ENCODE measurements at regions not wholly inside any gene's neighbourhood (a gene's known extent, or its start where the extent isn't known, plus 50 kb on each side); places are given as distances from the start of the nearest gene placed in this dataset.

DNA sequence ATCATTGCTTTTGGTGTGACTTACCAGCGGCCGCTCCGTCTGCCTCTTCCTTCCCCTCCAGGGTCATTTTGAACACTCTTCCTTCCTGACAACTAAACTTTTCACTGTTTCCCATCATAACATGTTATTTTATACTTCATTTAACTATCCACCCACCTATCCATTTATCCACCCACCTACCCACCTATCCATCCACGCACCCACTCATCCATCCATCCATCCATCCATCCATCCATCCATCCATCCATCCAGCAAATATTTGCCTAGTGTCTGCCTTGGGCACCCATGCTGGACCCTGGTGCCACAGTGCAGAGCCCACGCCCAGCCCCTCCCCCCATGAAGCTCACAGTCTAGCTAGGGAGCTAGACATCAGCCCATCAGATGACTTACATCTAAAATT, 254.9 kb downstream of the TLE3 start:
- DNase-seq (ENCODE audit: low read depth in 2 of 2): no peak

DNA sequence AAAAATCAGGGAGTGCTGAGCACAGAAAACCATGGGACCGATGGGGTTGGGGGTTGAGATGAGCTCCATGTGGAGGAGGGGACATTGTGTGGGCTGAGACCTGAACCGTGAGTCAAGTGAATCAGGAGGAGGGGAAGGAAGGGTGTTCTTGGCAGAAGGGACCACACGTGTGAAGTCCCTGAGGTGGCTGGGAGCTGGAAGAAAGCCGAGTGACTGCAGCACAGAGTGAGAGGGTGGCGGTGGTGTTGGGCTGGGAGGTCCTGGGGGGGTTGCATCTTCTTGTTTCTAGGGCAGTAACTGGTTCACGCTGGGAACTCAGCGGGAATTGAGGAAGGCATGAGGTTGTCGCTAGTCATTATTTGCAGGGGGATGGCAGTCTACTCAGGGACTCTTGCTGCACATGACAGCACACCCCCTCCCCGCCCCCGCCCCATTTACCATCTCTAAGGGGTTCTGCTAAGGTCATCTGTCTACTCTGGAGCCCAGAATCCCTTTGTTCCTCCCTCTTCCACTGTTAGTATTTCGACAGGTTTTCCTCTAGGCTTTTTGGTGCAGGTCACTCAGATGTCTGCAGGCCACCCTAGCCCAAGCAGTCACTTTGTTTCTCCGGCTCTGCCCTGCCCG, 254.3 kb downstream of the TLE3 start:
- no peak for DNase-seq (ENCODE audit: low read depth in 2 of 2)

DNA sequence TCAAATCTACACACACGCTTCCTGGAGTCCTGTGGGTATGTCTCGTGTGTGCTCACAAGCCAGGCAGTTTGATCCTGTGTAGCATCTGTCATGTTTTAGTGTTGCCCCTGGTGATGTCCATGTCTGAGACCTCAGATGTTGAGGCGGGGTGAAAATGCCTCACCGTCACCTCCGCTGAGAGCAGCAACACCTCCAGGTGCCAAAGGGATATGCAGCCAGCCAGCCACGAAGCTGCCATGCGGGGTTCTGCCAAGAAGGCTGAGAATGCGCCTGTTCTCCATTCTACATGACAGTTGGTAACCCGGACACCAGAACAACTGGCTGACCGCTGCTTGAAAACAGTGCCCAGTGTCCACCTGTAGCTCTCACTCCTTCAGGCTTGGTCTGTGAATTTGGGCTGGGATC, 253.8 kb downstream of the TLE3 start:
- no peak for DNase-seq (ENCODE audit: low read depth in 2 of 2)

DNA sequence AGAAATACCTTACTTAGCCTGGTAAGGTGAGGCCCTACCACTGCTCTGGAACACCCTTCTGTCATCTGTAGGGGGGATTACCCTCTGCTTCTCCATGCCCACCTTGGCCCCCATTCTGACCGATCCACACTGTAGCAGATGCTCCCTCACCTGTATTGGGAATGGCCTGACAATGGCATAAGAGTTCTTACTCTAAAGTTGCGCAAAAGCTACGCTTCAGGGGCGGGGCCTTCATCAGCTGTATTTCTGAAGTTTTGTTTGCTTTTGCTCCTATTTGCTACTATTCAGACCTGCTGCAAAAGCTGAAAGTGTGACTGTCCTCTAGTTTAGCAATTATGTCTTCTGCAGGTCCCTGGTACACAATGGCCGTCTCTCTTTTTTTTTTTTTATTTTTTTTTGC, 252.6 kb downstream of the TLE3 start:
- no peak for DNase-seq (ENCODE audit: low read depth in 2 of 2)

DNA sequence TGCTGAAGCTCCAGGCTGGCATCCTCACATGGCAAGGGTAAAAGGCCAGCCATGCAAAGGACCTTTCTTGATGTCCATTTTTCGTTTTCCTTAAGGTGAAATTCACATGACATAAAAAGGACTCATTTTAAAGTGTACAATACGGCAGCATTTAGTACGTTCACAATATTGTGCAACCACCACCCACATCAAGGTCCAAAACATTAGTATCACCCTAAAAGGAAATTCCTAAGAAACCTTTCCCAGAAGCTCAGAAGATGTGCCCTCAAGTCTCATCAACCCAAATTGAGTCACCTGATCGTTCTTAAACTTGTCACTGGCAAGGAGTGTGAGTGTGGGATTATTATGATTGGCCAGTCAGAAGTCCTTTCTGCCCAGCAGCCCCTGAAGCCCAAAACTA, 250.1 kb downstream of the TLE3 start:
- DNase-seq (ENCODE audit: low read depth in 2 of 2): no peak

DNA sequence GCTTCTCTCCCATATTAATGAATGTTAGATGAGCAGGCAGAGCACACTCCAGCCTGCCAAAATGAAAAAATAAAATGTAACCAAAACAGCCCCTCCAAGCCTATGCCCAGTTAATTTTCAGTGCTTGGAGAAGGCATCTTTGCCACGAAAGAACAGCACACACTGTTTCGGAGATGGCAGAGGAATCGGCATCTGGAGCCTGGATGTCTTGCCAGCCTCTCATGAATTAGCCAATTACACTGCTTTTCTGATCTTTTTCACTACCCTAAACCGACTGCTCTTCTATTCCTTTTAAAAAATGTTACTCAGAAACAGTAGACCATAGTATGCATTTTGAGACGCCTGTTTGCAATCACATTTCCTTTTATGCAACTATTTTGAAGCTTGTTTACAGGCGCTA, 249.6 kb downstream of the TLE3 start:
- no peak for DNase-seq (ENCODE audit: low read depth in 2 of 2)

DNA sequence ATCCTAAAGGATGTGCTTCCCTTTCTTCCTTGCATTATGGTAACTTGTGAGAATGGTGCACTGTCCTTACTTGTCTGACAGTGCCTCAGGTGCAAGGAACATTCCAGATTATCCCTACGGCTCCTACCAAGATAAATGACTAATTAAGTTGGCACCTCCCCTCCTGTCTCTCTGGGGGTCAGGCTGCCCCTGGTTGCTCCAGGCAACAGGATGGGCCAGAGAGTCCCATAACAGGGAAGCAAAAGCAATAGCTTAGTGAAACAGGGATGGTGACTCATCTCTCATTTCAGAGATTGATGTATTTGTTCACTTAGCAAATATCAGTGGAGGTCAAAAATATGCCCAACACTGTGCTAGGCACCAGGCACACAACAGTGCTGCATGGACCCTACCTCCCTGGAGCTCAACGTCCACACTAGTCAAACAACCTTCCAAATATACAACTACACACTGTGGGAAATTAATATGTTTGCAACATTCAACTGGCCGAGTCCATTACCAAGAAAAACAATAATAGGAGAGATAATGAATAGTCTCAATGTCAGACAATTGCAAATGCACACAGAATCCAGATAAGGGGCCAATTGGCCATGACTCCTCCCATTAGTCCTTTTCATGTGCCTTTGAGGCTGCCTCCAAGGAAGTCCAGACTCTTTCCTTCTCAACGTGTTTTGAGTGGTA, 249.0 kb downstream of the TLE3 start:
- DNase-seq (ENCODE audit: low read depth in 2 of 2): no peak

DNA sequence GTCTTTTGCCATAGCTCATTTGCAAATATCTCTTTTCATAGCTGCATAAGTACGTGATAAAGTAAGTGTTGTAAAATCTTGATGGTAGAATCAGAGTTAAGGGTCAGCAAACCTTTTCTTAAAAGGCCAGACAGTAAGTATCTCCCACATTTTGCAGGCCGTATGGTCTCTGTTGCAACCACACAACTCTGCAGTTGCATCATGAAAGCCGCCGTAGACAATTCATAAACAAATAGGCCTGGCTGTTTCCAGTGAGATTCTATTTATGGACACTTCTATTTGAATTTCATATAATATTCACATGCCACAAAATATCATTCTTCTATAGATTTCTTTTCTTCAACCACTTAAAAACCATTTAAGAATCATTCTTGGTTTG, 248.5 kb downstream of the TLE3 start:
- DNase-seq (ENCODE audit: low read depth in 2 of 2): no peak

DNA sequence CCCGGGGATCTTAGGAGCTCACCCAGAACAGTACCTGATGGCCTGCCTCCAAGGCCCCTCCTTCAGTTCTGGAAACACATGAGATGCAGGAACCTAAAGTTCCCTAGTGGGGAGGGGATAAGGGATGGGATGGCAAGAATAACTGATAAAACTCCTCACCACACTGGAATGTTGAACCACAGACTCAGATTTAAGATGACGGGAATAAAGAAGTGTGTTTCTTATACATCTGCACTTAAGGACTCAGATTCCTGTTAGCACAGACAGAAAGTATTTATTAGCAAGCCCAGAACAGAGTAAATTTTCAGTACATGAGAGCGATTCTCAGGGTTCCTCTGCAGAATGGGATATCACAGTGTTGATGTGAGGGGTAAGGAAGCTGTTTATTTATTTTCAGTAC, 245.2 kb downstream of the TLE3 start:
- no peak for DNase-seq (ENCODE audit: low read depth in 2 of 2)

DNA sequence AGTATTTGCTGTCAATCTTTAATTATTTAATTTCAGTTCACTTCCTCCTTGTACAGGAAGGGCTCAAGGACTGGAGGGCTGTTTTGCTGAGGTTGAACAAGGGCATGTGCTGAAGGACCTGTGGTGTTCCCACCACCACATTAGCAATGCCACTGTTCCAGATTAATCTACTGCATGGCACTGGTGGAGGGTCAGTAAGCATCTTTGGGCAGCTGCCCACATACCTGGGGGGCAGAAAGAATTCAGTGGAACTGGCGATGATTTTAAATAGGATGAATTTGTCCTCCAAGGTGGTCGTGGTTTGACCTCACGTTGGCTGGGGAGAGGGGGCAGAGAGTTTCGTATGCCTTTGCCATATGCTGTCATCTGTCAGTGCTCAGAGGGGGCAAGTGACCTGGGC, 244.8 kb downstream of the TLE3 start:
- no peak for DNase-seq (ENCODE audit: low read depth in 2 of 2)

DNA sequence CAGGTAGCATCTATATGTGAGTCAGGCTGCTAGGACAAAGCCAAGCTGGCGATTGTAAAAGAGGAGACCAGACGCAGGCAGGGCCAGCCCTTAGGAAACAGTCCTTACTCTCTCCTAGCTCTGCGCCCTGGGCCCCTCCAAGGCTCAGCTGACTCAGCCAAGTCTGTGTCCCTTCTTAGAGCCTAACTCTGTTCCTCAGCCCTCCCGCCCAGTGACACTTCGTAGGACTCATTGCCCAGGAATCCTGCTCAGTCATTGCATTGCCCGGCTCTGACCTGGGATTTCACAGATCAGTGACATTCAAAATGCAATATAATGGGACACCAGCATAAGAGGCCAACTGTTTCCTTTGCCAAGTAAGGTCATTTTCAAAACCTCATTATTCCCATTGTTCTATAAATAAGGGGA, 244.2 kb downstream of the TLE3 start:
- DNase-seq (ENCODE audit: low read depth in 2 of 2): no peak

DNA sequence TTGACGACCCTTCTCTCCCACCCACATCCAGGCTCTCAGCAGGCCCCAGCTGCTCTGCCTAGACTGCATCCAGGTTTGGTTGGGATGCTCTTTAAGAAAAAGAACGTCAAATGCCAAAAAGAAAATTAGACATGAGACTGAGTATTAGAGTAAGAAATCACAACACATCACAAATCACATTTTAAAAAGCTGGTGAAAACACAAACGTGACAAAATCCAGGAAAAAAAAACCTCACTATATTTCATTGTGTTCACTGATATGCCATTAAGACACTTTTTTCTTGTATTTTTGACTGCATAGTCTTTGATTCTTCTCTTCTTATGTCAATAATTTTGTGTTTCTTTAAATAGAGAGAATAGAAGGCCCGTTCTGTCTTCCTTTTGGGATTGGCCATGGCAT, 243.7 kb downstream of the TLE3 start:
- DNase-seq (ENCODE audit: low read depth in 2 of 2): no peak

DNA sequence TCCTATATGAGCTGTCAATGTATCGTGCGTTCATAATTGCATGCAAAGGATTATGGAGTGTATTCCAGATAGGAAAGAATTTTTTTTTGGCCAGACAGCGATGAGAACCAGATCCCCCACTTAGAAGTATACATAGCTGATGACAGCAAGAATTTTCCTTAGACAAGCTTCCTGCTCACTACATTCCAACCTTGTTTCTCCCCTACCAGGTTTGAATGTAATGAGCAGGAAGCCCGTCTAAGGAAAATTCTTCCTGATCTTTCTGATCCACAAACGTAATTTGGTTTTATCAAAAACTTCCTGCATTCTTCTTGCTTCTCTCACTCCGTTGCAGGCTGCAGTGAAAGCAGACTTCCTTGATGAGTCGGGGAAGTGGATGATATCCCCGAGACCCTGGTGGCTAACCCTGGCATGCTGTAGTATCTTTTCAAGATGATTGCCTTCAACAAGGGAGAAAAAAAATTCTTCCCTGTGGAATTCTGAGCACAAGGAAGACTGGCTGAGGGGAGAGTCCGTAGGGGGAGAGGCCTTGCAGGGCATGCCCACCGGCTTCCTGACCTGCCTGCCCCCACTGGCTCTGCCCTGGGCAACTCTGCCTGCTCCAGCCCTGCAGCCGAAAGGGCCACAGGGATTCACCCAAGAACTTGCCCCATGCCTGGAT, 243.1 kb downstream of the TLE3 start:
- DNase-seq (ENCODE audit: low read depth in 2 of 2): no peak

DNA sequence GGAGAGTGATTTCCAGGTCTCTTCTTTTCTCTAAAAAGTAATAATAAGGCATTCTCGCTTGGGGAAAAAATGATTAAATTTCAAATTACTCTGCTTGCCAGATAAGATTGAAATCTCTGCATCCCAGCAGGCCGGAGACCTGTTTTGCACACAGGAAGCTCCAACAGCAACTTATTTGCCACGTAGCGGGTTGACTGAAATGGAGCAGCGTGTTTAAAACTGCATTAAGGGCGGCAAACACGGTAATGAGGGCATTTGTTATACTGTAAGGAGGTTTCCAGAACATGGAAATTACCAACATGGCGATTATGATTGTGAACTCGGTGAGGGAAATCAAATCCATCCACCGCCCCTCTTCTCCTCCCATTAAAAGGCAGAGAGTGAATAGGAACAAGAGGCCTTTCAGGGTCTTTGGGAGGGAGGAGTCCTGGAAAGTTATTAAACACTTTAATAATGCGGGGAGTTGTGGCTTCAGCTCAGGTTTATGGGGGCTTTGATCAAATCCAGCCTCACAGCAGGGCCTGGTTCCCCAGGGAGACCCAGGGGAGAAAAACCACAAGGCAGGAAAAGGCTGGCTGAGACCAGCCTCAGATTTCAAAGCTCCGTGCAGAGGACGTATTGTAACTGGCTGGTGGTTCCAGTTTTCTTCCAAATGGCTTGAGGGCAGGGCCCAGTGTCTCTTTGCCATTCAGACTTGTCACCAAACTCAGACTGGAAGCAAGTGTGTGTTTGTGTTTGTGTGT, 242.3 kb downstream of the TLE3 start:
- no peak for DNase-seq (ENCODE audit: low read depth in 2 of 2)

DNA sequence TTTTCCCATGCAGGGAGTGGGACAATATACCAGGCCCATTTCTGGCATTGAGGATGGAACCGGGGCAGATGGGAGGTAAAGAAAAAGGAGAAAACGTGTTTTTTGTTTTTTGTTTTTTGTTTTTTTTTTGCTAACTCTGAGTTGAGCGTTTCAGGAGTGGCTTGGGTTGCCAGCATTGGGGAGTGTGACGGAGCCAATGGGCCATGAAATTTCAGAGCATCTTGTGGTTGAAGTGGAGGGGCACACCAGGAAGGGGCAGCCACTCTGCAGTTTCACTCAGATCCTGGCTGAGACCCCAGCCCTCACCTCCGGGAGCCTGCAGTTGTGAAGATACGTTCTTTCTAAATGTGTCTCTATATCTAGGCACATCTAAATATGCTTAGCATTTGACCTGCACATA, 240.5 kb downstream of the TLE3 start:
- DNase-seq (ENCODE audit: low read depth in 2 of 2): no peak

DNA sequence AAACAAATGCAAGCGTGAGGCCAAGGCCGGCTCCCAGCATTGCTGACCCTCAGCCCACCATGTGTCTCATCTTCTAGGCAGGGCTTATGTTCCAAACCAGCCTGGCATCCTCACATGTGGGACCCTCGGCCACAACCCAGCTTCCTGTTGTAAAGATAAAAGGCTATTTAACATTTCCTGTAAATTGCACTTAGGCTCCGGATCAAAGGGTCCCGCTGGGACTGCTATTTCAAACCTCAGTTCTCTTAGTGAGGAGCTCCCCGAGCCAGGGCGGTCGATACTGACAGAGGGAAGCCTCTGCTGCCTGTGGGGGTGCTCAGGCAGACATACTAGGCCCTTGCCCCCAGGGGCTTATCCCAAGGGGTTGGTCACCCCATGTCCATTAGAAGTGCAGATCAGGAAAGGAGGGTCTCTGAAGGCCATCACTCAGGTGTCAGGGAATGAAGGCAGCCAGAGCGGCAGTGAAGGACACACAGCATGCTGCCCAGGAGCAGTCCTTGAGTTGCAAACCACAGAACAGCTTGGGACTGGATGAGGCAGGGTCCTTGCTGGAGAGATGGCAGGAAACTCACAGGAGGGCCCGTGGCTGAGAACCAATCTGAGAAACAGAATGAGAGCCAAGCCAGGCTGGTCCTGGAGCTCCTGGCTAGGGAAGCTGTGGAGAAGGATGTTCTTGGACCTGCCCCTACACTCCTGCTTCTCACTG, 239.9 kb downstream of the TLE3 start:
- DNase-seq (ENCODE audit: low read depth in 2 of 2): no peak

DNA sequence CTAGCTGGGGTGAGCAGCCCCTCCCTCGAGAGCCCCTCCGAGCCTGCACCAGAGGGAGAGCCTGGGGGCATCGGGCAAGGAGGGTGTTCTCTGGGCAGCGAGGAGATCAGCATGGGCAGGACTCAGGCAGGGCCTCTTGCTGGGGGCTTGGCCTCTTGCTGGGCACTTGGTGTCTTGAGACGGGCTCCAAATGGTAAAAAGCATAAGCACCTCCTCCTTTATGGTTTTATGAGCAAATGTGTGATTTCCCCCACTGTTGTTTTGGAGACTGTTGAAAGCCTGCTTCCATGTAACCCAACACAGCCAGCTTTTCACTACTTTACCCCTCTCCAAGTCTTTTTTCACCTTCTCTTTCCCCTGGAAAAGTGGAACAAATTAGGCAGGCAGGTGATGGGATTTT, 239.3 kb downstream of the TLE3 start:
- no peak for DNase-seq (ENCODE audit: low read depth in 2 of 2)

DNA sequence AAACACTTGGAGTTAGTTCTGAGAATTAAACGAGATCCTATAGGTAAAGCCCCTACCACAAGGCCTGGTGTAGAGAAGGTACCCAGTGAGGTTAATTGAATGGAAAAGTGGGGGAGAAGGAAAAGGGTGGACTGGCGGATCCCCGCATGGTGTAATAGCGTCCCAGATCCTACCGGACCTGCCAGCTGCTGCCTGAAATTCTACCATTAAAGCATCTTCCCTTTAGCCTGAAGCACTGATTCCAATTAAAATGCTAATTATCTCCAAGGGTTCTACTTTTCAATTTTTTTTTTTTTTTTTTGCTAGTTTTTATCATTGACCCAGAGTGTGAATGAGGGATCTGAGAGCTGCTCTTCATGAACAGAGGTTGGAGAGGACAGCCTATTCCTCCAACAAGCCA, 237.9 kb downstream of the TLE3 start:
- DNase-seq (ENCODE audit: low read depth in 2 of 2): no peak

DNA sequence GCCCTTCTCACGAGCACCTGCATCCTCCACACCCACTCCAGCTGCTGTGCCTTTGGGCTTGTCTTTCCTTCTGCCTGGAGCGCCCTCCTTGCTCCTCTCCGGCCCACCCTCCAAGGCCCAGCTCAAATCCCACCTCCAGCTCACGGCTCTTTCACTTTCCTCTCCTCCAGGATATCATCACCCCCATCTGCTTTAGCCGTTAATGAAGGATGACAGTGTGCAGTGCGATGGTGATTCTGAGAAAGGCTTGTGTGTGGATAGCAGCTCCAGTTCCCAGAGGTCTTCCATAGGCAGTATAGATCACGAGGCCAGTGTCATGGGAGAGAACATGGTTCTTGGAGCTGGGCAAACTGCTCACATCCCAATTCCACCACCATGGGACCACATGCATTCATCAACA, 237.4 kb downstream of the TLE3 start:
- DNase-seq (ENCODE audit: low read depth in 2 of 2): no peak

DNA sequence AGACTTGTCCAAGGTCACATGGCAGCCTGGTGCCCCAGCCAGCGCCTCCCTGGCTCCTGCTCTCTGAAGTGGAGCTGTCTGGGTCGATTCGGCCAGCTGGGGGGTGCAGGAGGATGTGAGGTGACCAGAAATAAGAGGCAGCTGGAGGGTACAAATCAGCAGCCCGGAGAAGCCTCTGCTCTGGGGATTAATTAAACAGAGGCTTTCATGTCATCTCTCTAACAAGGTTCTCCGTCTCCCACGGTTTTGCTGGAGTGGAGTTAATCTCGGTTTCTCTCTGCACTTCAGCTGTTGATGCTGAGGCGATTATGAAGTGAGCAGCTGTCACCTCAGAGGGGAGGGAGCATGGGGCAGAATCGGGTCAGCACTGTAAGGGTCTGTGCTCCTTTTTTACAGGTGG, 236.8 kb downstream of the TLE3 start:
- no peak for DNase-seq (ENCODE audit: low read depth in 2 of 2)

DNA sequence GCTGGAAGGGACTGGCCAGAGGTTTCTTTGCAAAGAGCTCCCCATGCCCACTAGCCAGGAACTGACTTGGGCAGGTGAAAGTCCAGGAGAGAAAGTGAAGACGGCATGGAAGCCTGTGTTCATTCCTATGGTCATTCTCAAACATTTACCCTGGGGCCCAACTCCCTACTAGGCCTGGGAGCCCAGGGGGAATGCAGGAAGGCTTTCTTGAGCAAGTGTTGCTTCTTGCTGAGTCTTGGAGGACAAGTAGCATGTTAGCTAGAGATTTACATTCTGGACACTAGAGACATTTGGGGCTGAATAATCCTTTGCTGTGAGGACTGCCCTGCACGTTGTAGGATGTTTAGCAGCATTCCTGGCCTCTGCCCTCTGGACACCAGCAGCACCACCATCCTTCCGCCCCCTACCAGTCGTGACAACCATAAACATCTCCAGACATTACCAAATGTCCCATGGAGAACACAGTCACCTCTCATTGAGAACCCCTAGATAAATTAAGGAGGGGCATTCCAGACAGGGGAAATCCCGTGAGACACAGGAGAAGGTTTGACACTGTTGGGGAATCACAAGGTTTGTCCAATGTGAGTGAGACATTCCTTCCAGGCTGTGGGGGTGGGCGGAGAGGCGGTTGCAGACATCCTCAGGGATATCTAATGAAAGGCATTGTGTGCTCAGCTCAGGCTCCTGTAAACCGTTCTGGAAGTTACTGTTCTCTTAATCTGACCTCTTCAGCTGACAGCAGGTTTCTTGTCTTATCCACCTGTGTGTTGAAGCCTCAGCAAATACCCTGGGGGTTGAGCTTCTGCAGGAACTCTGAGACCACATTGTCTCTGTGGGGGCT, 236.2 kb downstream of the TLE3 start:
- no peak for DNase-seq (ENCODE audit: low read depth in 2 of 2)

All from stimulated activated CD8-positive, alpha-beta memory T cell treated with anti-CD3 and anti-CD28 coated beads, Interleukin-2, amount 100 ng/mL, for 48 hours (primary cell).